ENCODE measurements at regions not wholly inside any gene's neighbourhood (a gene's known extent, or its start where the extent isn't known, plus 50 kb on each side); places are given as distances from the start of the nearest gene placed in this dataset.

GRCh38 chr2:235135990-235136561, 184.3 kb downstream of the SH3BP4 start:
- H3K9me3 Mint-ChIP-seq: no peaks in the 10 kb centered on the region
- peak; percentile 72 to 73 (median 72) for TF ChIP-seq CTCF (IDR thresholded peaks at IDR 0.05; ENCODE audit: unreplicated experiment in 3 of 3)
- peaks cover 4% of the 10 kb centered on the region for H3K4me1 Mint-ChIP-seq
- no peak overlapping the region for H3K4me3 Mint-ChIP-seq
- no peaks in the 10 kb centered on the region for H3K36me3 Mint-ChIP-seq (ENCODE audit: low read depth)
- no peak overlapping the region for H3K27ac Mint-ChIP-seq
- peaks cover 5% of the 10 kb centered on the region for H3K27me3 Mint-ChIP-seq (ENCODE audit: low read depth)

GRCh38 chr2:235138339-235138738, 186.5 kb downstream of the SH3BP4 start:
- Mint-ChIP-seq H3K27me3 (ENCODE audit: low read depth) (peaks cover 5% of the 10 kb centered on the region), H3K4me1 (peaks cover 4% of the 10 kb centered on the region), H3K4me3 (no peak overlapping the region), H3K36me3 (ENCODE audit: low read depth) (no peaks in the 10 kb centered on the region), H3K27ac (no peak overlapping the region), H3K9me3 (no peaks in the 10 kb centered on the region)
- TF ChIP-seq CTCF (IDR thresholded peaks at IDR 0.05; ENCODE audit: unreplicated experiment in 3 of 3): no peak

DNA sequence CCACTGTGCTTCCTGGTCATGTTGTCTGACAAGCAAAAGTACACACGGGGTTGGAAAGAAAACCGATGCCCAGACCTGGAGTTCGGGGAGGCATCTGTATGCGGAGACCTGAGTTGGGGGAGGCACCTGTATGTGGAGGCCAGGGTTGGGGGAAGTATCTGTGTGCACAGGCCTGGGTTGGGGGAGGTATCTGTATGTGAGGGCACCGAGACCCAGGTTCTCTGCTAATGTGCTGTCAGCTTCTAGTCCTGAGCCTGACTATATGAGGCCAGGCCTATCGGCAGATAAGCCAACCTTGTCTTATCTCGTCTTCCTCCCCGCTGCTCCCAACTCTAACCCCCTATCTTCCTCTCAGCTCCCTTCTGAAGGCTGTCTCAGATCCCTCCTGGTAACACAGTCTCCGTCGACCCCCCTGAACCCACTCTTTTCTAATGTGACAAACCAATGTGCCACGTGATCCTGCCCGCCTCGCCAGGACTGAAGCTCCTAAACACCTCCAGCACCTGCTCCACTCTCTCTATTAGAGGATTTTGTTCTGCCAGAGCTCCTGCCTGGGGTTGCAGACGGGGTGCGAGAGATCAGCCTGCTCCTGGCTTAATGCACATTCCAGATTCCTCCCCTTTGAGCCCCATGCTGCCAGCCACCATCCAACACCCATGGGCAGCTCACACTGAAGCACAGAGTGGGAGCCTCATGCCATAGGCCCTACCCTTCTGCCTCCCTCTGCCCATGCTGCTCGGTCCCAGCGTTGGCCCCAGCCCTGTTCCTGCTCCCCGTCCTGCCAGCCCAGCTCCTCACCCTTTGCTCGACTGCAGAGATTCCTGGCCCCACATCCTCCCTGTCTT, 188.4 kb downstream of the SH3BP4 start:
- H3K9me3 Mint-ChIP-seq: no peaks in the 10 kb centered on the region
- no peak overlapping the region for H3K4me3 Mint-ChIP-seq
- H3K36me3 Mint-ChIP-seq (ENCODE audit: low read depth): no peaks in the 10 kb centered on the region
- no peak overlapping the region for H3K27ac Mint-ChIP-seq
- peaks cover 4% of the 10 kb centered on the region for H3K4me1 Mint-ChIP-seq
- no peak for TF ChIP-seq CTCF (IDR thresholded peaks at IDR 0.05; ENCODE audit: unreplicated experiment in 3 of 3)
- H3K27me3 Mint-ChIP-seq (ENCODE audit: low read depth): peaks cover 16% of the 10 kb centered on the region

- no peak overlapping the region for H3K4me3 Mint-ChIP-seq
- H3K27ac Mint-ChIP-seq: no peak overlapping the region
- no peaks in the 10 kb centered on the region for H3K9me3 Mint-ChIP-seq
- peaks cover 4% of the 10 kb centered on the region for H3K4me1 Mint-ChIP-seq
- no peaks in the 10 kb centered on the region for H3K36me3 Mint-ChIP-seq (ENCODE audit: low read depth)
- no peak for TF ChIP-seq CTCF (IDR thresholded peaks at IDR 0.05; ENCODE audit: unreplicated experiment in 3 of 3)
- H3K27me3 Mint-ChIP-seq (ENCODE audit: low read depth): peaks cover 16% of the 10 kb centered on the region
Measured at GRCh38 chr2:235140801-235141081, 188.9 kb downstream of the SH3BP4 start.

- TF ChIP-seq CTCF (IDR thresholded peaks at IDR 0.05; ENCODE audit: unreplicated experiment in 3 of 3): no peak
- Mint-ChIP-seq H3K36me3 (ENCODE audit: low read depth) (no peaks in the 10 kb centered on the region), H3K27ac (no peak overlapping the region), H3K4me1 (no peaks in the 10 kb centered on the region), H3K27me3 (ENCODE audit: low read depth) (peaks cover 19% of the 10 kb centered on the region), H3K9me3 (no peaks in the 10 kb centered on the region), H3K4me3 (no peak overlapping the region)
Measured at GRCh38 chr2:235141411-235142128, 189.8 kb downstream of the SH3BP4 start.

Data from nephron (organoid).